Activated CD8-positive, alpha-beta T cell treated with anti-CD3 and anti-CD28 coated beads for 36 hours (primary cell): ENCODE measurements at regions not wholly inside any gene's neighbourhood (a gene's known extent, or its start where the extent isn't known, plus 50 kb on each side); places are given as distances from the start of the nearest gene placed in this dataset.

Experiments used
- ATAC-seq: fragments of 200-7000 bp; cut with Tn5 transposase; one replicate; pipeline ENCODE4 v1.10.0; 2021; ENCODE audit warnings: mild to moderate bottlenecking, moderate library complexity
- CTCF ChIA-PET: fragments of 350-600 bp; sonication (Branson Sonifier 250); formaldehyde crosslinking; loops from one replicate; lab custom pipeline; 2021; ENCODE audit warnings: antibody characterized with exemption; lab: Charles Lee
- POLR2A ChIA-PET: fragments of 350-600 bp; sonication (Branson Sonifier 250); formaldehyde crosslinking; loops from one replicate; lab custom pipeline; 2021; ENCODE audit warnings: antibody characterized with exemption; lab: Charles Lee
- DNase-seq: peaks from one replicate; pipeline ENCODE4 v3.0.0-alpha.2; 2020
- H3K27ac Mint-ChIP-seq: one replicate; pipeline ENCODE4 v1.8.0; 2021; ENCODE audit warnings: mild to moderate bottlenecking, mixed read lengths
- H3K27me3 Mint-ChIP-seq: one replicate; pipeline ENCODE4 v1.8.0; 2021; ENCODE audit warnings: mixed read lengths
- H3K36me3 Mint-ChIP-seq: one replicate; pipeline ENCODE4 v1.8.0; 2021; ENCODE audit warnings: low read depth, mixed read lengths
- H3K4me1 Mint-ChIP-seq: one replicate; pipeline ENCODE4 v1.8.0; 2021; ENCODE audit warnings: low read depth, mixed read lengths
- H3K4me3 Mint-ChIP-seq: one replicate; pipeline ENCODE4 v1.8.0; 2021; ENCODE audit warnings: mild to moderate bottlenecking, moderate library complexity, mixed read lengths
- H3K9me3 Mint-ChIP-seq: one replicate; pipeline ENCODE4 v1.8.0; 2021; ENCODE audit warnings: mixed read lengths
- CTCF ChIP-seq: fragments of 200-600 bp; IDR thresholded peaks from one replicate; pipeline ENCODE4 v1.8.0; 2022; ENCODE audit warnings: antibody characterized with exemption, mild to moderate bottlenecking
- intact Hi-C: fragments of 100-400 bp; cut with micrococcal nuclease; formaldehyde crosslinking; loops from one replicate; pipeline ENCODE4 v1.10.0; 2022

- no peaks in the 10 kb centered on the region for H3K36me3 Mint-ChIP-seq
- H3K4me3 Mint-ChIP-seq, result no peak overlapping the region
- no peak for ATAC-seq
- H3K27ac Mint-ChIP-seq, result no peak overlapping the region
- ChIA-PET CTCF (no interaction called here), POLR2A (no interaction called here)
- intact Hi-C loops, result no loop called here
- TF ChIP-seq CTCF, result no peak
- H3K9me3 Mint-ChIP-seq, result peaks cover 6% of the 10 kb centered on the region
- H3K4me1 Mint-ChIP-seq, result no peaks in the 10 kb centered on the region
- H3K27me3 Mint-ChIP-seq, result no peaks in the 10 kb centered on the region
- DNase-seq, result no peak
These were observed 342.3 kb upstream of the PROK2 start for GRCh38 chr3:72127224-72127612.

GRCh38 chr3:72126441-72127223 lies 341.7 kb upstream of the PROK2 start:
- CTCF ChIA-PET, result interaction anchor here (0.8 kb wide), 1 partner anchor 133 kb away, joined by 3 read pairs; no protein-coding TSS in a partner anchor
- intact Hi-C loops, result no loop called here
- H3K9me3 Mint-ChIP-seq, result peaks cover 6% of the 10 kb centered on the region
- DNase-seq (no peak), ATAC-seq (no peak)
- no peaks in the 10 kb centered on the region for H3K36me3 Mint-ChIP-seq
- no peak overlapping the region for H3K4me3 Mint-ChIP-seq
- TF ChIP-seq CTCF, result no peak
- H3K27me3 Mint-ChIP-seq, result no peaks in the 10 kb centered on the region
- no peak overlapping the region for H3K27ac Mint-ChIP-seq
- POLR2A ChIA-PET, result no interaction called here
- H3K4me1 Mint-ChIP-seq, result no peaks in the 10 kb centered on the region

- DNase-seq (peak; percentile 29), ATAC-seq (no peak)
- no peaks in the 10 kb centered on the region for H3K4me1 Mint-ChIP-seq
- H3K9me3 Mint-ChIP-seq, result no peaks in the 10 kb centered on the region
- no peaks in the 10 kb centered on the region for H3K27me3 Mint-ChIP-seq
- H3K27ac Mint-ChIP-seq, result no peak overlapping the region
- no peaks in the 10 kb centered on the region for H3K36me3 Mint-ChIP-seq
- POLR2A ChIA-PET, result interaction anchor here (0.6 kb wide), 2 partner anchors 16 to 42 kb away, joined by 3 read pairs; no protein-coding TSS in a partner anchor
- no peak for TF ChIP-seq CTCF
- CTCF ChIA-PET, result no interaction called here
- H3K4me3 Mint-ChIP-seq, result no peak overlapping the region
- intact Hi-C loops, result no loop called here
These were observed 339.0 kb upstream of the PROK2 start for GRCh38 chr3:72123908-72124441.

GRCh38 chr3:72120806-72121778 lies 336.1 kb upstream of the PROK2 start:
- ATAC-seq (no peak), DNase-seq (no peak)
- H3K27ac Mint-ChIP-seq, result no peak overlapping the region
- H3K27me3 Mint-ChIP-seq, result no peaks in the 10 kb centered on the region
- no peak overlapping the region for H3K4me3 Mint-ChIP-seq
- H3K4me1 Mint-ChIP-seq, result no peaks in the 10 kb centered on the region
- ChIA-PET POLR2A (interaction anchor here (0.6 to 0.9 kb wide), 2 partner anchors 74 to 122 kb away, joined by 3 read pairs; no protein-coding TSS in a partner anchor), CTCF (no interaction called here)
- H3K9me3 Mint-ChIP-seq, result no peaks in the 10 kb centered on the region
- H3K36me3 Mint-ChIP-seq, result no peaks in the 10 kb centered on the region
- intact Hi-C loops, result no loop called here
- TF ChIP-seq CTCF, result no peak
